Epithelial cell of prostate (primary cell): ENCODE measurements at regions not wholly inside any gene's neighbourhood (a gene's known extent, or its start where the extent isn't known, plus 50 kb on each side); places are given as distances from the start of the nearest gene placed in this dataset.
A peak's percentile ranks its signal among the peaks of the same experiment; 100 is the strongest.

ENCODE experiments used
- DNase-seq: peaks from one replicate; pipeline ENCODE4 v3.0.0-alpha.2; 2011; ENCODE audit warnings: low read depth, low spot score
- H3K27ac ChIP-seq: fragments of 450-650 bp; 2 replicates; pipeline ENCODE4 v1.5.1; 2017; ENCODE audit warnings: mild to moderate bottlenecking

DNA sequence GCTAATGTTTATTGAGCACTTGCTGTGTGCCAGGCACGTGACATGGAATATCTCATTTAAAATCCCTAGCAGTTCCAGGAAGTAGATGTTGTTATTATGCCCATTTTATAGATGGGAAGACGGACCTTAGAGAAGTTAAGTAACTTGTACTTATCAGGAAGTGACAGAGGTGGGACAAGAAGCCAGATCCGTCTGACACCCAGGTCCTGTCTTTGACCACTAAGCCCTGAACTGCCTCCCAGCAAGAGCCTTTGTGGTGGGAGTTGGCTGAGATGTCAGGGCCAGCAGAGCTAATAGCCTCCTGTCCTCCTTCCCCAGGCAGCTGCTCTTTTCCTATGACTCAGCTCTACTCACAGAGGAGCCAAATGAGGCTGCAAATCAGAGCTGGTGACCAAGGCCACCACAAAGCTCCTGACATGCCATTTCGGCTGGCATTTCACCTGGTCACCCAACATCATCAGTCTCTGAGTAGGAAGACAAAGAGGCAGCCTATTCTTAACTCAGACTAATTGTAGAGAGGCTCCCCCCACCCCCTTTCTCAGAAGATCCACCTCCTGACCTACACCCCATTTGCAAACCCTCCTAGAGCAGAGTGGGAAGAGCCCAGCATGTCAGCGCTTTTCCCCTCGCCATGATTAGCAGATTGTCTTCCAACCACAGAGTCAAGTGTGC is 175.1 kb upstream of the KIT start:
- DNase-seq = no peak
- H3K27ac ChIP-seq = no peak overlapping the region

DNA sequence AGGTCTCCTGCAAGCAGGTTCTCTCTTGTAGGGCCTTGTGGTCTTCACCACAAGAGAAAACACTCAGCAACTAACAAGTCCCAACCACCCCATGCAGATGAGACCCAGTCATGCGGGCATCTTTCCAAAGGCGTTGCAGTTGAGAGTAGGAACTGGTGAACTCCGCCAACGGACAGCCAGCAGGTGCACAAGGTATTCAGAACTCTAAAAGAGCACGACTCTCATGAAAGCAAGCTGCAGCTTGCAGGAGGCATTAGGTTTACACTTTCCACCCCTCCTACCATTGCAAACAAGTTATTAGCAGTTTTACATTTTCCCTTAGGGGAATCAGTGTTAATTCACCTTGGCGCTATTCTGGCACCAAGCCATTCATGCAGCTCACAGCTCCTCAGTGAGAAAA is 173.4 kb upstream of the KIT start:
- H3K27ac ChIP-seq = no peak overlapping the region
- DNase-seq = peak; percentile 98

DNA sequence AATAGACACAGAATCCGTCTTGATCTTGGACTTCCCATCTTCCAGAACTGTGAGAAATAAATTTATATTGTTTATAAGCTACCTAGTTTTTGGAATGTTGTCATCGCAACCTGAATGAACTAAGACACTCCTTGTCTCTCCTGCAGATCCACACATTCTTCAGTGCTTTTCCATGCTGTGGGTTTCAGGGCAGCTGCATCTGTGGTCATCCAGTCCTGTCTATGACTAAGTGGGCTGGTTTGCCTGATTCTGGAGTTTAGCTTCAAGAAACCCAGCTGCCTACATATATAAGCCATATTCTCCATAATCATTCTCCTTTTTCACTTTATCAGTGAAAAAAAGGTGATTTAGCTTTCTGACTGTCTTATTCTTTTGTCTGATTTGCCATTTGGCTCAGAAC is 170.3 kb upstream of the KIT start:
- no peak for DNase-seq
- H3K27ac ChIP-seq = no peak overlapping the region

DNA sequence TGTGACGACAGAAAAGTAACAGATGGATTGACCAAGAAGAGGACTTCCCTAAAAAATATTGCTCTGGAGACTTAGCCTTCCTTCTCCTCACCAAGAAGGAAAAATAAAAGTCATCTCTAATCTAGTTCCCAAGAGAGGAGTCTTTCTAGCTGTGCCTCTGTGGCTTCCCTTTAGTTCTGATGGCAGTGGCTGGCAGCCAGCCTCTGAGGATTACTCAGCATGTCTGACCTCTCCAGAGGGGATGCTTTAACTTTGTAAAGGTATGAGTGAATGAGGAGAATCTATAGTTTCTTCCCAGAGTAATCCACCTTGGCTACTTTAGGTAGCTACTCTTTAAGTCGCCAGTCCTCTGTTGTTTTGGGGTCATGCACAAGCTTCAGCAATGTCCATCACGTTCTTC is 163.9 kb upstream of the KIT start:
- H3K27ac ChIP-seq = no peak overlapping the region
- no peak for DNase-seq

DNA sequence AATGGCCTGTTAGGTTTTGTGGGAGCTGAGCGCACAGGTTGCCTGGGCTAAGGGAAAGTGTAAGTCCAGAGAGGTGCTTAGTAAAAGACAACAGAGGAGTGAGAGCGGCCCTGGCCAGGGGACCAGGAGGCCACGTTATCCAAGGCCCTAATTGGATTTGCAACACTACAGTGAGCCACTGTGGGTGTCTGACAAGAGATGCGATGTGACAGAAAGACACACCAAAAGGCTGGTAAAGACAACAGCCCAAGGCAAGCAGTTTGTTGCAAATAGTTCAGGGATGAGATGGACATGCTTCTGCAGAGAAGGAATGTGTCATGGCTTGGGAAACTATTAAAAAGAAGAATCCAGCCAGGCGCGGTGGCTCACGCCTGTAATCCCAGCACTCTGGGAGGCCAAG is 162.7 kb upstream of the KIT start:
- no peak for DNase-seq
- no peak overlapping the region for H3K27ac ChIP-seq

DNA sequence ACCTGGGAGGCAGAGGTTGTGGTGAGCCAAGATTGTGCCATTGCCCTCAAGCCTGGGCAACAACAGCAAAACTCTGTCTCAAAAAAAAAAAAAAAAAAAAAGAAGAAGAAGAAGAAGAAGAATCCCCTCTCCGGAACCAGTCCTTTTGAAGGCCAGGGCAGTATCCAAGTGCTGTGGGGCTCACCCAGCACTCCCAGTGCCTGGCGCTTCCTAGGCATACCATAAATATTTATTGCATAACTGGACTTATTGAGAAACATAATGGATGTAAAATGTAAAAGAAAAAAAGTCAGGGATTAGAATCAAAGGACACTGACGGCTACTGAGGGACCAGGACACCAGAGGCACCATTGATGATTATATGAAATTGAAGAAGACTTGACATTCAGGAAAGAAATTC is 162.1 kb upstream of the KIT start:
- H3K27ac ChIP-seq = no peak overlapping the region
- DNase-seq = no peak

DNA sequence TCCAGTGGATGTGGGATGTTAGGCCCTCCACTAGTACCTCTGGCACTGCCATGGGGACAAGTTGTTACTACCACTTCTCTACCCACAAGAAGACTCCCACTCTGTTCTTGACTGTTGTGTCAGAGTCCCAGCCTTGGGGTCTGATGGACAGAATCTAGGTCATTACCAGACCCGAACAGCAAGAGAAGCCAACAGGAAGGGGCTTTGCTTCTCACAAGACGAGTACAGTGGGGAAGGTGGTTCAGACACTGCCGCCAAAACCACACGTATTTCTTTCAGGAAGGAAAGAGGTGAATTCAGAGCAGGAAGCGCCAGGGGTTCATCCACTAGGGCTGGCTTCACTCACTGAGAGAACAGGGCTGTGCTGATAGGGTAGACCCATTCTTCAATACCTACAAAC is 161.3 kb upstream of the KIT start:
- no peak overlapping the region for H3K27ac ChIP-seq
- no peak for DNase-seq

DNA sequence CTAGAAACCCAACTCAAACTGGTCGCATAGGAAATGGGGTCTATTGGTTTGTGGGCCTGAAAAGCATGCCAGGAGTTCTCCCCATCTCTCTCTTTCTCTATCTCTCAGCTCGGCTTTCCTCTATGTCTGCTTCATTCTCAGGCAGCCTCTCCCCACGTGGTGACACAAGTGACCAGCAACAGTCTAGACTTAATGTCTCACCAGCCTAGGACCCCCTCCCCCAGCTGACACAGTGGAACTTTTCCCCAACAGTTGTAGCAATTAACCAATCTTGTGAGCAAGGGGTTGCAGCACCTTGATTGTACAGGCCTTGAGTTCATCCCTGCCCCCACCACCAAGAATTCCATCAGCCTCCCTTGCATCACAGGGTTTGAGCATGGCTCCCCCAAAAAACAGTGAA is 159.8 kb upstream of the KIT start:
- DNase-seq = no peak
- H3K27ac ChIP-seq = no peak overlapping the region

DNA sequence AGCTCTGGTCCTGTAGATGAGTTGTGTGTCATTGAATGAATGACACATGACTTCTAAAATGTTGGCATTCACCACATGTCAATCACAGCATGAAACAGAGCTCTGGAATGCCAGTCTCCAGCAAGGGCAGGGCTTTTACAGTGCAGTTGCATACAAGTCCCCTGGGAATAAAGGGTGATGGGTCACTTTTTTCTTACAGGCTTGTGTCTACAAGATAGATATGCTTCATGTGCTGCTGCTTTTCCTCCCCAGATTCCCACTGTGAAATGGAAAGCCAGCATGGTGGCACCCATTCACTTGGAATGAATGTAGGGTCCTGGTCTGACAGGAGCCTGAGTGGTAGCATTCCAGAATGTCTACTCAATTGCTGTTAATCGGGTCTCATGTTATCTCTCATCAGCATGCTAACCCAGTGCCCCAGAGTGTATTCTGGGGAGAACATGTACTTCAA is 159.1 kb upstream of the KIT start:
- peak overlapping the region; percentile 56 for H3K27ac ChIP-seq
- DNase-seq = peak; percentile 41

DNA sequence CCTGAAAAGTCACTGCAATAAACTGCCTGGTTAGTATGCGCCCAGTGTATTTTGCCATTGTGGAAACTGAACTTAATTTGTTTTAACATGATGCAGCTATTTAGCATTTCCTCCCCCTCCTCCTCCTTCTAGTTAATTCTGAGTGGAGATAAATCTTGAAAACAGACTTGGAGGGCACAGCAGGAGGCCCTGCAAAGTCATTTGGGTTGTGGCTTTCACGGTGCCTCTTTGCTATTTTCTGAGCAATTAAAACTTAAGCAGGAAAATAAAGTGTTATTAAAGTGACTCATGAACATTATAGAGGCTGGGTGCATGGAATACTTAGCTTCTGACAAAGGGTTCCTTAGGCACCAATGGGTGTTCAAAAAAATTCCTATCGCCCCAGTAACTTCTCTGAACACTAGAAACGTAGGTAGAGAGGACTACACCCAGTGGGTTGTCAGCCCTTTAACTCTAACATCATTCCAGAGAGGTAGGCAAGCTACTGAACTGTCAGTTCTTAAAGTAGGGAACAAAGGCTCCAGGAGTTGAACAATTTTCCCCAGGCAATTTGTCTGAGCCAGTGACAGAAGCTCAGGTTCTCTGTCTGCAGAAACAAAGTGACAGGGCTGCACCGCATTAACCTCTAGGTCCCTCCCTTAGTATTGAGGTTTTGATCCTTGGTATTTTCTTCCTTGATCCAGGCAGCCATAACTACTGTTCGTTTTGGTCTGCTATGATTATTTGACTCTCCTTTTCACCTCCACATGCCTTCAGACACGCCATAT is 158.3 kb upstream of the KIT start:
- H3K27ac ChIP-seq = peak overlapping the region; percentile 56
- no peak for DNase-seq

DNA sequence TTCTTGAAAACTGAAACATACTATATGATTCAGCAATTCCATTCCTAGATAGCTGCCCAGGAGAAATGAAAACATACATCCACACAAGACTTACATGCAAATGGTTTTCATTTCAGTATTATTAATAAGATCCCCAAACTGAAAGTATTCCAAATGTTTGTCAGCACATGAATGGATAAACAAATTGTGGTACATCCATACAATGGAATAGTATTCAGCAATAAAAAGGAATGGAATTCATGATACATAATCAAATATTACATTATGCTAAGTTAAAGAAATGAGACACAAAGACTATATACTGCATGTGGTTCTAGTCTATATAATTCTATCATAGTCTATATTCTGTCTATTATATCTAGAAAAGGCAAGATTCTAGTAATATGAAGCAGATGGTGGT is 152.4 kb upstream of the KIT start:
- DNase-seq = no peak
- no peak overlapping the region for H3K27ac ChIP-seq

DNA sequence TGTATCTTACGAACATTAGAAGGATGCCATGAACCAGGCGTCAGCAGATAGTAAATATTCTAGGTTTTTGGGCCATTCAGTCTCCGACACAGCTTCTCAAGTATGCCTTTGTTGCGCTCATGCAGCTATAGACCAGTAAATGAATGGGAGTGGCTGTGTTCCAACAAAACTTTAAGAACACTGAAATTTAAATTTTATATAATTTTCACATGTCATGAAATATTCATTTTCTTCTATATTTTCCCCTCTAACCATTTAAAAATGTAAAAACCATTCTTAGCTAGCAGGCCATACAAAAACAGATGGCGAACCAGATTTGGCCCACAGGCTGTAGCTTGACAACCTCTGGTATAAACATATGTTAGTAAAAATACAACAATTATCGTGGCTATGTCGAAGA is 151.8 kb upstream of the KIT start:
- DNase-seq = no peak
- H3K27ac ChIP-seq = no peak overlapping the region

DNA sequence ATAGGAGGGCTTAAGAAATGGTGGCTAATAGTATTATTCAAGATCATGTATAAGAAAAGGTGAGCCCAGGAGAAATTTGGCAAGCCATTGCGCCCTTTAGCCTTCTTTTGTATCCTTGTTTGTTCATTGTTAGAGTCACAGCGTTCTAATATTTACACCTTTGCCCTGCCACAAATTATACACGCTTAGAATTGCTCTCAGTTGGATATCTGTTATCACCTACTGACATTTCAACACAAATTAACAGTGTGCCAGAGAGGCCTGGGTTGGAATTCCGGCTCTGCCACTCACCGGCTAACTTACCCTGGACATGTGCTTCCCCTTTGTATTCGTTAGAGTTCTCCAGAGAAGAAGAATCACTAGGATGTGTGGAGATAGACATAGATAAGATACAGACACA is 148.7 kb upstream of the KIT start:
- DNase-seq = no peak
- H3K27ac ChIP-seq = no peak overlapping the region

DNA sequence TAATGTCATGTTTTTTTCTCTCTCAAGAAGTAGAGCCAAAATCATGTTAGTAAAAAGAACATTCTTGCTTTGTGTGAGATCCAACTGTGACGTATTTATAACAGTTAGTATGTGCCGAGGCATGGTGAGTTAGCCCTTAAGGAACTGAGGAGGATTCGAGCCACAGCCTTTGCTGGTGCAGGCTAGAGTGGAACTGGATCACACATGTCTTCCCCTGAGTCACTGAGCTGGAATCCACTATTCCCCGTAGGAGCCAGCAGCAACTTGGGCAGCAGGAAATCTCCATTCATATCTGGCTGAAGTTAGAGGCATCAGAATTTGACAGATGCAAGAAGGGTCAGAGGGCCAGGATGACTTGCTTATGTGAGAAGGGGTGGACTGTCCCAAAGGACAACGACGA is 144.6 kb upstream of the KIT start:
- DNase-seq = peak; percentile 66
- H3K27ac ChIP-seq = peak overlapping the region; percentile 27

DNA sequence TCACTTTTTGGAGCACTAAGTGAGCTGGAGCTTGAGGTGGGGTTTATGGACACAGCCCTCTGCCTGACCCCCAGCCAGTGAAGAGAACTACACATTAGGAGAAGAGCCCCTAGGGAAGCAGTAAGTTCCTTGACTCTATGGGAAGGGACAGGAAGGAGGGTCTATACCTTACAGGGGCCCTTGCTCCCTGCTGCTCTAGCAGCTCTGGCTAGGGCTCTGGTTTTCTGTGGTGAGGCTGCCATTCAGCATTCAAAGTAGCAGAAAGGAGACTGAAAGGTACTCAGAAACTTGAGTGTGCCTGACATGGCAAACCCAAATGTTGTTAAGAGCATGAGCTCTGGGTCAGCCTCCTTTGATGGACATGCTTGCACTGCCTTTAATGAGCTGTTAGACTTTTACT is 144.0 kb upstream of the KIT start:
- DNase-seq = no peak
- H3K27ac ChIP-seq = no peak overlapping the region

DNA sequence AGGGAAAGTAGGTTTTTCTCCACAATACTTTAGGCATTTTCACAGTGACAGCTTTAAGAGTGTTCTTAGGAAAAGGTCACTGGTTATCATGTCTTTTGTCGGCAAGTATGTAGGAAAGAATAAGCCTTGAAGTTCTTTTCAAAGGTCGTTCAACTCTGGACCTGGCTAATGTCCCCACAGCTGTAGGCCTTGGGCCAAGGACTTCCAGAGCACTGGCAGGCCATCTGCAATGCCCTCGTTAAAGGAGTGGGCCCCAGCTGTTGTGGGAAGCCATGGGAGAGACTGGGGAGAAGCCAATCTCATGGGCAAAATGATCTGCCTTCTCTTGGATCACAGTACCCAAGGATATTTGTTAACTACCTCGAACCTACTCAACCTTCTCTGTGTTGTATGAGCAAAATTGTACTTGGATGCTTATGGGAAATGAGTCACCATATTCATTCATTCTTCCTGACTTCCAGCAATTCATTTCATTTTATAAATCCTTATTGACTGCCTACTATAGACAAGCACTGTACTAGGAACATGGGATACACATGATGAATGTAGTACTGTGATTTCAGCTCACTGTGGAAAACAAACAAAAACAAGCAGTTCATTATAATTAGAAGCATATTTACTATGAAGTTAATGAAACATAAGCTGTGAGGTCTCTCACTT is 141.1 kb upstream of the KIT start:
- DNase-seq = no peak

DNA sequence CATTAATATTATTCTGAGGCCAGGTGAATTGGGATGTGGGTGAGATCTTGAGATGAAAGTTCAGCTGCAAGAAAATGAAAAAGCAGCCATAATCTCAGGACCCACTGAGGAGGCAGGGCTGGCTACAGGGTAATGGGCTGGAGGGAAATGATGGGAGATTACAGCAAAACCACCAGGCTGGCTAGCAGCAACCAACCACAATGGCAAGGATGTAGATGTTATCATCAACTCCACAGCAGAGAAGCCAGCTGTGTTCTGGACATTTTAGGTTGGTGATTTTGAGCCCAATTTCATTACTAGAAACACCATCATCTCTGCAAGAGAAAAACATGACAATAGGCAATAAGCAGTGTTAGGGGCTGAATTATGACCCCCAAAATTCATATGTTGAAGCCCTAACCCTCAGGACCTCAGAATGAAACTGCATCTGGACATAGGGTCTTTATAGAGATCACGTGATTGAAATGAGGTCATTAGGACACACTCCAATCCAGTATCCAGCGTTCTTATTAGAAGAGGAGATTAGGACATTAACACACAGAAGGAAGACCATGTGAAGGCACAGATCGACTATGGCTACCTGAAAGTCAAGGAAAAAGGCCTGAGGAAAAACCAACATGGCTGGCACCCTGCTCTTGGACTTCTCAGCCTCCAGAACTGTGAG is 139.8 kb upstream of the KIT start:
- no peak overlapping the region for H3K27ac ChIP-seq
- DNase-seq = no peak

More for the DNA sequence above, 141.1 kb upstream of the KIT start:
- no peak overlapping the region for H3K27ac ChIP-seq

DNA sequence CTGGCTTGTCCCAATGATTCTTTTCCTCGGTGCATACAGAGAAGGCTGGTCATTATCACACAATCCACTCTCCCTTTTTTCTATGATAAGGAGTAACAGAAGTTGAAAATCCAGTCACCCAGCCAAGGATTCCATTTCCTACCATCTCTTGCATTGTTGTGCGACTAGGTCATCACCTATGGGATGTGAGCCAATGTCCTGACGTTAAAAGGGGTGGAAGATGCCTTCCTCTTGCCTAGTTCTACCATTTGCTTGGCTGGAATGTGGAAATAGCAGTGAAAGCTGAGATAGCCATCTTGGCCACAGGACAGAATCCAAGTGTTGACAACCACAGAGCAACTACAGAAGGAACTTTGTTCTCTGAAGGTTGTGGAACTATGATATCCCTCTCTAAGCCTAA is 132.2 kb upstream of the KIT start:
- DNase-seq = peak; percentile 45
- no peak overlapping the region for H3K27ac ChIP-seq

DNA sequence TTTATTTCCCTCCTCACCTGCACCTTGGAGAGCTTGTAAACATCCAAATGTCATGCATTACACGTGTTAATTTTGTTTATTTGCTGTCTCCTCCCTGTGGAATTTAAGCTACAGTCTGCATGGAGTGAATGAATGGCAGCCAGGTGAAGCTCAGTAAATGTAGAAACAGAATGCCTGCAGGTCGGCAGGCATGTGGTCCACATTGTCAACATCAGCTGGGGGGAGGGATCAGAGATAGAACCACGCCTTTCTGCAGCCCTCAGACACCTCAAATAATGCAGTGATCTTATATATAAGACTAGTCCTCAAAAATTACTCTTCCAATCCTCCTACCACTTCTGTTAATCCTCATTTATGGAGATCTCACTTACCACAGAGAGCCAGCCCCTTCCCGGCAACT is 131.2 kb upstream of the KIT start:
- no peak overlapping the region for H3K27ac ChIP-seq
- DNase-seq = no peak

DNA sequence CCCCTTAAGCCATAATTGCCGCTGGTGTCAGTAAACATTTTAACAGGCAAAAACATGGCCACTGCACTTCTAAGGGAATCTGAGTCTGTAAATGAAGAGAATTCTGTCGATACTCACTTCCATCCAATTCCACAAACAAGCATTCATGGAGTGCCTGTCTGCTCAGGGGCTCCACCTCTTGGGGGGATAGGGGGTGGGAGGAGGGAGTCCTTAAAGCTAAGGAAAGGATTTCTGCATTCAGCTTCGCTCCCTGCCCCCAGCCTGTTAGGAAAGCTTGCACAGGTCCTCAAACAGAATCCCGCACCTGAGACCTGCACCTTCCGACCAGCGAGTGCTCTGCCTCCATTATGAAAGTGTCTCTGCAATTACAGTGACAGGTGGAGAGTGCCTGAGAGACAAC is 130.2 kb upstream of the KIT start:
- H3K27ac ChIP-seq = no peak overlapping the region
- no peak for DNase-seq

DNA sequence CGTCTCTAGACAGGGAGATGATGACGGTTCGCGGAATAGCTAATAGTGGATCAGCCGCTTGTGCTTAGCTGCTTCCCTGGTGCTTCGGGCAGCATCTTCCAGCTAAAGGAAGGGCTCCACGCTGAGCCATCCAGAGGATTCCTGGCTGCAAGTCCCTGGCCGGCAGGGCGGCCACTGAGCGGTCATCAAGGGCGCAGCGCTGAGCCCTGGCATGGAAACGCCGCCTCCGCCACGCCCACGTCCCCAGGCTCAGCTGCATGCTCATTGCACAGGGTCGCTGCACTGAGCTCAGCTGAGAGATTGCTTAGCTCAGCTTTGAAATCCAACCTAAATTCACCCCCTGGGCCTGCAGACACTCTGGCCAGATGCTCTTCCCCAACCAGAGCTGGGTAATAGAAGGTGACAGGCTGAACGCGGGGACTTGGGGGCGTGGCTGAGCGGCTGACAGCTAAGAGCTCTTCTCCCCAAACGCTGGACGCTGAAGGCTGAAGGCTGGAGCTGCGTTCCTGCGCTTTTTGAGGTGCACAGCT is 118.2 kb upstream of the KIT start:
- no peak overlapping the region for H3K27ac ChIP-seq
- DNase-seq = no peak
